Lower leg skin (tissue), 3 donors: ENCODE measurements at regions not wholly inside any gene's neighbourhood (a gene's known extent, or its start where the extent isn't known, plus 50 kb on each side); places are given as distances from the start of the nearest gene placed in this dataset.

Source experiments
- CTCF ChIP-seq, 3 donors: fragments of 450-650 bp; IDR thresholded peaks; one replicate each; pipeline ENCODE4 v1.5.1; 2016; ENCODE audit warnings: antibody characterized with exemption in 3 of 3, mild to moderate bottlenecking in 3 of 3, moderate library complexity in 2 of 3
- POLR2A ChIP-seq, 2 donors: fragments of 450-650 bp; IDR thresholded peaks; one replicate each; pipeline ENCODE4 v1.6.1; 2016 to 2017; ENCODE audit warnings: antibody characterized with exemption in 2 of 2, mild to moderate bottlenecking in 1 of 2, moderate library complexity in 1 of 2

- TF ChIP-seq CTCF (IDR thresholded peaks at IDR 0.05): no peak
- no peak for TF ChIP-seq POLR2A (IDR thresholded peaks at IDR 0.05)
Measured at GRCh38 chr5:167177736-167178135, 1113.7 kb upstream of the WWC1 start.
